IMR-90 (cell line): ENCODE measurements at regions not wholly inside any gene's neighbourhood (a gene's known extent, or its start where the extent isn't known, plus 50 kb on each side); places are given as distances from the start of the nearest gene placed in this dataset.

Experiments used
- ATAC-seq: fragments of 200-7000 bp; cut with Tn5 transposase; 2 replicates; pipeline ENCODE4 v1.9.1; 2020; ENCODE audit warnings: low read depth, mild to moderate bottlenecking, moderate library complexity
- BruUV-seq: library from RNA; stranded (reverse); fragments of 400-500 nt; replicated peaks from 2 replicates; lab custom pipeline; 2021; lab: Mats Ljungman, UMichigan
- CTCF ChIA-PET: fragments of 300-600 bp; formaldehyde crosslinking; extraction: SDS; loops from one replicate; lab custom pipeline; 2021; ENCODE audit warnings: antibody characterized with exemption; lab: Yijun Ruan, JAX
- POLR2A ChIA-PET: fragments of 300-600 bp; sonication (Branson Sonifier 250); formaldehyde crosslinking; loops from one replicate; lab custom pipeline; 2022; ENCODE audit warnings: antibody characterized with exemption; ENCODE audit not compliant: unreplicated experiment; lab: Charles Lee
- DNase-seq: peaks from one replicate; pipeline ENCODE4 v3.0.0; 2013
- H2AFZ ChIP-seq: replicated peaks from 2 replicates; pipeline ENCODE3; 2013; ENCODE audit warnings: low read length, mild to moderate bottlenecking; ENCODE audit not compliant: poor library complexity
- H2AK5ac ChIP-seq: 2 replicates; pipeline ENCODE4 v1.6.1; 2013; ENCODE audit warnings: low read depth, low read length, inconsistent platforms
- H2AK9ac ChIP-seq: replicated peaks from 2 replicates; pipeline ENCODE3; 2013; ENCODE audit warnings: mild to moderate bottlenecking, low read depth, low read length, moderate library complexity; ENCODE audit not compliant: poor library complexity
- H2BK120ac ChIP-seq: 2 replicates; pipeline ENCODE4 v1.6.1; 2013; ENCODE audit warnings: low read depth, low read length, inconsistent platforms
- H2BK15ac ChIP-seq: 3 replicates; pipeline ENCODE4 v1.6.1; 2013; ENCODE audit warnings: low read depth, low read length, inconsistent platforms
- H2BK20ac ChIP-seq: 2 replicates; pipeline ENCODE4 v1.6.1; 2013; ENCODE audit warnings: low read depth, mild to moderate bottlenecking, inconsistent platforms, low read length, moderate library complexity
- H2BK5ac ChIP-seq: 2 replicates; pipeline ENCODE4 v1.6.1; 2013; ENCODE audit warnings: mild to moderate bottlenecking, low read depth, low read length, inconsistent platforms; ENCODE audit not compliant: poor library complexity, severe bottlenecking
- H3K14ac ChIP-seq: replicated peaks from 2 replicates; pipeline ENCODE4 v1.6.1; 2013; ENCODE audit warnings: low read depth, low read length, inconsistent platforms
- H3K18ac ChIP-seq: 2 replicates; pipeline ENCODE4 v1.6.1; 2013; ENCODE audit warnings: low read depth, low read length, control low read depth
- H3K23ac ChIP-seq: 2 replicates; pipeline ENCODE4 v1.6.1; 2013; ENCODE audit warnings: low read depth, low read length, inconsistent platforms
- H3K27ac ChIP-seq: 2 replicates; pipeline ENCODE4 v1.5.1; 2013; ENCODE audit warnings: mild to moderate bottlenecking, control low read depth, low read length; ENCODE audit not compliant: insufficient read depth
- H3K27me3 ChIP-seq: 2 replicates; pipeline ENCODE4 v1.6.1; 2013; ENCODE audit warnings: low read length; ENCODE audit not compliant: control insufficient read depth, insufficient read depth
- H3K36me3 ChIP-seq: 2 replicates; pipeline ENCODE4 v1.6.1; 2013; ENCODE audit warnings: low read length, mixed read lengths; ENCODE audit not compliant: control insufficient read depth, insufficient read depth
- H3K4ac ChIP-seq: 2 replicates; pipeline ENCODE4 v1.6.1; 2013; ENCODE audit warnings: low read depth, low read length, inconsistent platforms
- H3K4me1 ChIP-seq: 2 replicates; pipeline ENCODE4 v1.6.1; 2013; ENCODE audit warnings: low read length, mixed read lengths; ENCODE audit not compliant: control insufficient read depth, insufficient read depth
- H3K4me2 ChIP-seq: 2 replicates; pipeline ENCODE4 v1.6.1; 2013; ENCODE audit warnings: low read depth, mild to moderate bottlenecking, control low read depth, low read length, moderate library complexity
- H3K4me3 ChIP-seq: 2 replicates; pipeline ENCODE4 v1.5.1; 2013; ENCODE audit warnings: low read depth, mild to moderate bottlenecking, control low read depth, low read length, moderate library complexity; ENCODE audit not compliant: insufficient read depth
- H3K56ac ChIP-seq: 2 replicates; pipeline ENCODE4 v1.6.1; 2013; ENCODE audit warnings: low read length, inconsistent platforms; ENCODE audit not compliant: insufficient read depth; ENCODE audit errors: extremely low read depth
- H3K79me1 ChIP-seq, 2 experiments: 2 replicates each; pipeline ENCODE4 v1.6.1; 2013; ENCODE audit warnings: low read length in 2 of 2, inconsistent platforms in 1 of 2, low read depth in 1 of 2
- H3K9ac ChIP-seq: 2 replicates; pipeline ENCODE4 v1.6.1; 2013; ENCODE audit warnings: low read depth, low read length, control low read depth
- H3K9me1 ChIP-seq: 2 replicates; pipeline ENCODE4 v1.6.1; 2013; ENCODE audit warnings: low read length, inconsistent platforms; ENCODE audit not compliant: insufficient read depth
- H3K9me3 ChIP-seq: 2 replicates; pipeline ENCODE4 v1.6.1; 2013; ENCODE audit warnings: low read length; ENCODE audit not compliant: control insufficient read depth, insufficient read depth
- H4K20me1 ChIP-seq: 2 replicates; pipeline ENCODE4 v1.6.1; 2013; ENCODE audit warnings: low read length, inconsistent platforms; ENCODE audit not compliant: insufficient read depth
- H4K5ac ChIP-seq: 2 replicates; pipeline ENCODE4 v1.6.1; 2013; ENCODE audit warnings: mild to moderate bottlenecking, low read depth, low read length, control low read depth
- H4K8ac ChIP-seq, 2 experiments: 2 replicates each; pipeline ENCODE4 v1.6.1; 2013; ENCODE audit warnings: low read depth in 2 of 2, low read length in 2 of 2, control low read depth in 1 of 2, inconsistent platforms in 1 of 2
- H4K91ac ChIP-seq: 2 replicates; pipeline ENCODE4 v1.6.1; 2013; ENCODE audit warnings: low read depth, low read length, inconsistent platforms; ENCODE audit not compliant: insufficient read depth
- FOS ChIP-seq: fragments of 150-350 bp; IDR thresholded peaks from 2 replicates; pipeline ENCODE4 v1.6.1; 2016; ENCODE audit warnings: low read depth, low read length
- MXI1 ChIP-seq: IDR thresholded peaks from 2 replicates; pipeline ENCODE4 v1.6.1; 2012; ENCODE audit warnings: low read depth, mild to moderate bottlenecking, low read length, moderate library complexity, borderline replicate concordance
- WGBS, 2 experiments: methylation state at CpG; one replicate each; pipeline versions ENCODE4 v1.1.5 to v1.1.7; 2013; ENCODE audit warnings: missing lambda C conversion rate in 2 of 2; ENCODE audit not compliant: insufficient read length in 1 of 2; ENCODE audit errors: extremely low coverage in 2 of 2; 5-methylcytosine and 5-hydroxymethylcytosine counted together
- dilution Hi-C: fragments of 300-500 bp; cut with HindIII; formaldehyde crosslinking; loops from one replicate; pipeline ENCODE4 v1.14.3; 2018; ENCODE audit warnings: low sequenced_read_pairs; ENCODE audit not compliant: unreplicated experiment
- in situ Hi-C: fragments of 300-500 bp; cut with MboI; formaldehyde crosslinking; loops from 3 replicates; pipeline ENCODE4 v1.14.3; 2019; ENCODE audit warnings: low sequenced_read_pairs, inconsistent platforms, mixed read lengths
- intact Hi-C: fragments of 100-400 bp; cut with micrococcal nuclease; formaldehyde crosslinking; loops from 2 replicates; pipeline ENCODE4 v1.10.0; 2022

- no peak overlapping the region for H4K91ac ChIP-seq
- BruUV-seq, result no TSS peak
- POLR2A ChIA-PET, result no interaction called here
- no peaks in the 10 kb centered on the region for H3K36me3 ChIP-seq
- H4K5ac ChIP-seq, result no peak overlapping the region
- no peak overlapping the region for H3K27ac ChIP-seq
- no peak overlapping the region for H2AK5ac ChIP-seq
- H2AK9ac ChIP-seq, result no peak overlapping the region
- H2BK5ac ChIP-seq, result no peak overlapping the region
- CTCF ChIA-PET, result no interaction called here
- H3K56ac ChIP-seq, result no peak overlapping the region
- ATAC-seq, result peak; percentile 51; the same call in 1 of the 2 replicates
- H3K4ac ChIP-seq, result no peak overlapping the region
- no peak overlapping the region for H3K9ac ChIP-seq
- H3K27me3 ChIP-seq, result no peaks in the 10 kb centered on the region
- in situ Hi-C loops (no loop called here), intact Hi-C loops (loop anchor here (10.0 kb wide), 1 partner anchor 453 kb away; no protein-coding TSS in a partner anchor), dilution Hi-C loops (no loop called here)
- H4K20me1 ChIP-seq, result no peaks in the 10 kb centered on the region
- H2BK15ac ChIP-seq, result no peak overlapping the region
- no peak overlapping the region for H2BK20ac ChIP-seq
- no peak overlapping the region for H3K14ac ChIP-seq
- no peaks in the 10 kb centered on the region for H3K9me1 ChIP-seq
- H3K18ac ChIP-seq, result no peak overlapping the region
- peak; percentile 56 for DNase-seq
- H3K4me3 ChIP-seq, result no peak overlapping the region
- no peak overlapping the region for H3K4me2 ChIP-seq
- H3K9me3 ChIP-seq, result no peaks in the 10 kb centered on the region
- no peak overlapping the region for H2BK120ac ChIP-seq
- H3K79me1 ChIP-seq, result no peaks in the 10 kb centered on the region
- WGBS, 2 experiments, result no CpG with 5 or more reads among the region's 2 CpGs
- no peak overlapping the region for H2AFZ ChIP-seq
- peaks cover 2% of the 10 kb centered on the region; the same call in 1 of the 2 replicates for H3K4me1 ChIP-seq
- no peak overlapping the region for H3K23ac ChIP-seq
- TF ChIP-seq MXI1 (no peak), FOS (no peak)
- H4K8ac ChIP-seq, result no peak overlapping the region
These were observed 642.8 kb downstream of the PLA2G4A start for GRCh38 chr1:187471555-187471954.
